GM10248 (cell line): ENCODE measurements at regions not wholly inside any gene's neighbourhood (a gene's known extent, or its start where the extent isn't known, plus 50 kb on each side); places are given as distances from the start of the nearest gene placed in this dataset.

ENCODE experiments used
- CTCF ChIA-PET: fragments of 300-600 bp; sonication (Branson Sonifier 250); formaldehyde crosslinking; extraction: SDS; loops from one replicate; lab custom pipeline; 2021; ENCODE audit warnings: antibody characterized with exemption; lab: Yijun Ruan, JAX
- POLR2A ChIA-PET: fragments of 350-650 bp; sonication (Branson Sonifier 250); formaldehyde crosslinking; extraction: SDS; loops from one replicate; lab custom pipeline; 2020; ENCODE audit warnings: antibody characterized with exemption; lab: Yijun Ruan, JAX
- DNase-seq: peaks from one replicate; pipeline ENCODE4 v3.0.0; 2012; ENCODE audit errors: extremely low spot score
- TF ChIP-seq, protein P1 (sequence below): IDR thresholded peaks from 2 replicates; pipeline ENCODE4 v1.5.1; 2012; ENCODE audit warnings: mild to moderate bottlenecking, low read depth; ENCODE audit errors: extremely low read depth, missing control alignments, control extremely low read depth

DNA sequence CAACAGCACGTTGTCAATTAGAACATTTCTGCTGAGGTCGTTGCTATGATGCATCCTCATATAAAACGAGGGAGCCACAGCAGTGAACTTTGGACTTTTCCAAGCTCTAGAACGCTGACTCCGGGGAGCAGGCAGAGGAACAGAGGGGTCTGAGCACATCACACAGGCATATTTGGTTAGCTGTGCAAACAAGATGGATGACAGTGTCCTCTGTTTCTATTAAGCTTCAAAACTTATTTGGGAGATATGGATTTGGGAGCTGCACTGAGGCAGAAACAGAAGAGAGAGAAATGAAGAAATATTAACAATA, 278.0 kb upstream of the TBL1XR1 start:
- DNase-seq: no peak
- CTCF ChIA-PET: interaction anchor here (1.2 to 1.9 kb wide), 2 partner anchors 8 to 26 kb away, joined by 3 to 5 read pairs; no protein-coding TSS in a partner anchor
- POLR2A ChIA-PET: no interaction called here
- TF ChIP-seq, protein P1, sequence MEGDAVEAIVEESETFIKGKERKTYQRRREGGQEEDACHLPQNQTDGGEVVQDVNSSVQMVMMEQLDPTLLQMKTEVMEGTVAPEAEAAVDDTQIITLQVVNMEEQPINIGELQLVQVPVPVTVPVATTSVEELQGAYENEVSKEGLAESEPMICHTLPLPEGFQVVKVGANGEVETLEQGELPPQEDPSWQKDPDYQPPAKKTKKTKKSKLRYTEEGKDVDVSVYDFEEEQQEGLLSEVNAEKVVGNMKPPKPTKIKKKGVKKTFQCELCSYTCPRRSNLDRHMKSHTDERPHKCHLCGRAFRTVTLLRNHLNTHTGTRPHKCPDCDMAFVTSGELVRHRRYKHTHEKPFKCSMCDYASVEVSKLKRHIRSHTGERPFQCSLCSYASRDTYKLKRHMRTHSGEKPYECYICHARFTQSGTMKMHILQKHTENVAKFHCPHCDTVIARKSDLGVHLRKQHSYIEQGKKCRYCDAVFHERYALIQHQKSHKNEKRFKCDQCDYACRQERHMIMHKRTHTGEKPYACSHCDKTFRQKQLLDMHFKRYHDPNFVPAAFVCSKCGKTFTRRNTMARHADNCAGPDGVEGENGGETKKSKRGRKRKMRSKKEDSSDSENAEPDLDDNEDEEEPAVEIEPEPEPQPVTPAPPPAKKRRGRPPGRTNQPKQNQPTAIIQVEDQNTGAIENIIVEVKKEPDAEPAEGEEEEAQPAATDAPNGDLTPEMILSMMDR: no peak

DNA sequence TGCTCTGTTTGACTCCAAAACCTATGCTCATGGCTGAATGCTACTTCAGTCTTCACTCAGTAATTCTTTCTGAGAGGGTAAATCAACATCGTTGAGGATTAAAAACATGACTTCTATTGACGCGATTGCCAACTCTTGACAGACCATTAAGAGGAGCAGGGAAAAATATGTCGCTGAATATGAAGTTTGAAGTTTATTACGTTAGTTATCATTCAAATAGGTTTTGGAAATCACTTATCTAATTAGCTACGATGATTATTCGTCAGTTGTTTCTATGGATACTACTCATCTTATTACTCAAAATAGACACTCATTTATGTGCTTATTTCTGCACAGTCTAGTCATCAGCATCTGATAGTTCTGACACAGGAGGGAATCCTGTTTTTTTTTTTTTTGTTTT, 279.2 kb upstream of the TBL1XR1 start:
- ChIA-PET POLR2A (no interaction called here), CTCF (interaction anchor here (1.9 kb wide), 1 partner anchor 27 kb away, joined by 5 read pairs; no protein-coding TSS in a partner anchor)
- no peak for DNase-seq
- TF ChIP-seq, protein P1: no peak

DNA sequence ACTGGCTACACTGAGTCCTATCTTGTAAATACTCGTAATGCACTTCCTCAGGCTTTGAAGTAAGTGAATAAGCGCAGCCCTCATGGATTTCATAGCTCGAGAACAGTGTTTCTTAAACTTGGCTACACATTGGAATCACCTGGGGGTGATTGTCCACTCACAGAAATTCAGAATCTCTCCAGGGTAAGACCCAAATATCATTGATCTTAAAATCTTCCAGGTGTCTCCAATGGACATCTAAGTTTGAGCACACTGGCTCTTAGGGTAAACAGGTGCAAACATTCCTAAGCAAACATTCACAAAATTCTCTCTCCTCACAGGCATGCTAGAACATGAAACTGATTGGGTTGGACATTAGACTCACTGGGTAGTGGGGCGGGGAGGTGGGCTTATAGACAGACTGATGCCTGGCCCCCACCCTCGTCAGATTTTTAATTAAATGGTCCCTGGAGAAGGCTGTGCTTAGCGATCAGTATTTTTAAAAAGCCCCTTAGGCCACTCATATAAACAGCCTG, 279.7 kb upstream of the TBL1XR1 start:
- no peak for DNase-seq
- POLR2A ChIA-PET: no interaction called here
- TF ChIP-seq, protein P1: no peak
- CTCF ChIA-PET: interaction anchor here (1.9 kb wide), 1 partner anchor 28 kb away, joined by 5 read pairs; no protein-coding TSS in a partner anchor

DNA sequence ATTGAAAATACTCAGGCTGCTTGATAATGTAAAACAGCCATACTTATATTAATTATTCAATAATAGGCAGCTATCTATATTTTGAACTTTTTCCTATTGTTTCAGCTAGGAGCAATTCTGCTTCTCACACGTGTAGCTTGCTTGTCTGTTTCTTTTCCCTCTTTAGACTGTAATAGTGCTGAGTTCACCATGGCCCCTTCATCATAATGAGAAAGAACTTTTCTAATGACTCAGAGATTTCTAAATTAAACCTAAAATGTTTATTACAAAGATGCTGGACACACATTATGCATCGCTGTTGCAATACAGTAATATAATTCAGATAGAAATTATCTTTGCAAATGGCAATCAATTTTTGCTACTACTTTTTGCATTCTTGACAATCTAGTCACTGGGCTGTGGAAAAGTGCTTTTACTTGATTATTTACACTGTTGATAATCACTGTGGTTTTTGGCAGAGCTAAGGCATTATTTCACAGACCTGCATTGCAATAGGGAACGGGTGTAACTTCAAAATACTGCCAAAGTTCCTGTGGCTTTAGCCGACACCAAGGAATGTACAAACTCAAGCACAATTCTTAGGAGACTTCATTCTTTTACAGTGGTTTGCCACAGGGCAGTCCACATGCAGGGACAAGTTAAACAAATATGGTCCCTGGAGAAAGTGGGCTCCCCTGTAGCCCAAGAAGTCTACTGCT, 281.0 kb upstream of the TBL1XR1 start:
- POLR2A ChIA-PET: no interaction called here
- CTCF ChIA-PET: interaction anchor here (0.6 kb wide), 1 partner anchor 14 kb away, joined by 3 read pairs; no protein-coding TSS in a partner anchor
- TF ChIP-seq, protein P1: no peak

DNA sequence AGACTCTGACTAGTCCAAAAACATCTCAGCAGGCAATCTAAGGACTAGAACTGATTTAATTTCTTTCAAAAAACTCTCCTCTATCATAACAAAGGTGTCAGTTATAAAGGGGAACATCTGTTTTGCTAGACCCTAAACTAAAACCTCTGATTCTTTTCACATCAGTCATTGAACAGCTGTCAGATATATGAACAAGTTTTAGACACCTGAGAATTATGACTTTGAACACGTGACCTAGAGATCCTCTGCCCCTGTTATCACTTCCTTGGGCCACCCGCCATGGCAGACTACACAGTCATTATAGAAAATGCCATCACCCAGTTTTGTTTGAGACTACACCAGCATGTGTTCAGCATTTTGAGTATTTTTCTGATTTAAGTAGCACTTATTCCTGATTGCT, 282.3 kb upstream of the TBL1XR1 start:
- no peak for DNase-seq
- ChIA-PET CTCF (no interaction called here), POLR2A (no interaction called here)
- TF ChIP-seq, protein P1: no peak

More for the DNA sequence above, 281.0 kb upstream of the TBL1XR1 start:
- DNase-seq: no peak

DNA sequence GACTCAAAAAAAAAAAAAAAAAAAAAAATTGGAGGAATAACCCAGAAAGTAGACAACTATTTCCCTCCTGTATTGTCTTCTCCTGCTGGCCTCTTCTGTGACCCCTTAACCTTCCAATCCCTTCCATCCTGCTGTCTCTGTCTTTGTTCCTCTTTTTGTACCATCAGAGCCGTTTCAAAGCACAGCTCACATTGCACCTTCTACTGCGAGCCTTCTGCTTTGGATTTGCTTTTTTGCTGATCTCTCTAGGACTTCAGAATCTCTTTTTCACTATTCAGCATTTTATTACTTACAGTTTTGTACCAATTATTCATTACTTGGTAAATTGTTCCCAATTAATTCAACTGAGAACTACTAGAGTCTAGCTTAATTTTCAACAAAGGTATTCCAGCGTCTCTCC, 284.0 kb upstream of the TBL1XR1 start:
- ChIA-PET CTCF (interaction anchor here (0.8 to 1.0 kb wide), 3 partner anchors 10 to 17 kb away, joined by 3 to 4 read pairs (median 3); no protein-coding TSS in a partner anchor), POLR2A (no interaction called here)
- TF ChIP-seq, protein P1: no peak
- no peak for DNase-seq
